Aorta (tissue), 5 donors: ENCODE measurements at regions not wholly inside any gene's neighbourhood (a gene's known extent, or its start where the extent isn't known, plus 50 kb on each side); places are given as distances from the start of the nearest gene placed in this dataset.

Experiments used
- ATAC-seq: fragments of 200-7000 bp; cut with Tn5 transposase; one replicate; pipeline ENCODE4 v1.9.1; 2022; ENCODE audit warnings: moderate library complexity; ENCODE audit not compliant: low FRiP score
- DNase-seq, 2 donors: peaks; one replicate each; pipeline ENCODE4 v3.0.0-alpha.2; 2020
- H3K27ac ChIP-seq, 2 donors: one replicate each; pipeline ENCODE4 v1.5.1; 2013; ENCODE audit warnings: low read length in 2 of 2, mild to moderate bottlenecking in 2 of 2, moderate library complexity in 2 of 2, control low read depth in 1 of 2, inconsistent platforms in 1 of 2, low read depth in 1 of 2
- H3K27me3 ChIP-seq, 2 donors: one replicate each; pipeline ENCODE4 v1.6.1; 2013; ENCODE audit warnings: control low read depth in 1 of 2, low read length in 1 of 2, mild to moderate bottlenecking in 1 of 2, moderate library complexity in 1 of 2; ENCODE audit not compliant: insufficient read depth in 2 of 2, control insufficient read depth in 1 of 2
- H3K36me3 ChIP-seq, 2 donors: one replicate each; pipeline ENCODE4 v1.6.1; 2013; ENCODE audit warnings: control low read depth in 1 of 2, low read length in 1 of 2, mild to moderate bottlenecking in 1 of 2; ENCODE audit not compliant: insufficient read depth in 2 of 2, control insufficient read depth in 1 of 2
- H3K4me1 ChIP-seq, 2 donors: one replicate each; pipeline ENCODE4 v1.6.1; 2013; ENCODE audit warnings: low read length in 2 of 2, control low read depth in 1 of 2, mild to moderate bottlenecking in 1 of 2, moderate library complexity in 1 of 2; ENCODE audit not compliant: insufficient read depth in 2 of 2, control insufficient read depth in 1 of 2
- H3K4me3 ChIP-seq, 2 donors: one replicate each; pipeline ENCODE4 v1.5.1; 2013; ENCODE audit warnings: low read length in 2 of 2, control low read depth in 1 of 2, mild to moderate bottlenecking in 1 of 2
- H3K9me3 ChIP-seq: one replicate; pipeline ENCODE4 v1.6.1; 2013; ENCODE audit warnings: mild to moderate bottlenecking, low read length; ENCODE audit not compliant: control insufficient read depth
- WGBS, 2 donors: extraction: QIAGEN DNeasy Blood & Tissue Kit; methylation state at CpG; one replicate each; pipeline ENCODE4 v1.1.7; 2013; 5-methylcytosine and 5-hydroxymethylcytosine counted together
- intact Hi-C, 2 donors: fragments of 100-400 bp; cut with DNase I; formaldehyde crosslinking; loops; one replicate each; pipeline versions ENCODE4 v1.14.2 to v1.15.0; 2022
- donor health status: healthy with polysubstance abuse.
- donor health status: Bipolar disorder and iron deficiency.
- donor health status: DM: no; HTN: no; CAD: no.
- donor health status: DM: no; HTN: no; CAD: no.
- donor health status: DM: yes; HTN: yes; CAD: no.

DNA sequence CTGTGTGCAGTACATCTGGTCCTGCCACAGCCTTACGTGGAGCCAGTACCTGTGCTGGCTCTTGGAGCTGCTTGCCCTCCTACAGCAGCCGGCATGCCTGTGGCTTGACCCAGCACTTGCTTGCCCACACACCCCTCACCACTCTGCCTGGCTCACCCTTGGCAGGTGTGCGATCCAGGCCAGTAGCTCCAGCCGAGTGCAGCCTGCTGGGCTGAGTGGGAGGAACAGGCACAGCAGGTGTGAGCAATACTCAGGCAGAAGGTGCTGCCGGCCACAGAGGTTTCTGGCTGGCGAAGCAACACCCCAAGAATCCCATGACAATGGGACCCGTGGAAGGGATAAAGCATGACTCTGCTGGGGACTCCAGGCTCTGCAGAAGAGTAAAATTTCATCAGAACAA lies 173.5 kb upstream of the ADCY1 start:
- H3K9me3 ChIP-seq: peaks cover 2% of the 10 kb centered on the region
- no peak for DNase-seq
- no peak for ATAC-seq
- no peak overlapping the region for H3K4me3 ChIP-seq
- no peak overlapping the region for H3K27ac ChIP-seq
- 85 to 86% methylated on average over 7 of the region's 7 CpGs for WGBS, 2 donors
- intact Hi-C loops: no loop called here
- no peaks in the 10 kb centered on the region for H3K4me1 ChIP-seq
- no peaks in the 10 kb centered on the region for H3K27me3 ChIP-seq
- no peaks in the 10 kb centered on the region for H3K36me3 ChIP-seq

DNA sequence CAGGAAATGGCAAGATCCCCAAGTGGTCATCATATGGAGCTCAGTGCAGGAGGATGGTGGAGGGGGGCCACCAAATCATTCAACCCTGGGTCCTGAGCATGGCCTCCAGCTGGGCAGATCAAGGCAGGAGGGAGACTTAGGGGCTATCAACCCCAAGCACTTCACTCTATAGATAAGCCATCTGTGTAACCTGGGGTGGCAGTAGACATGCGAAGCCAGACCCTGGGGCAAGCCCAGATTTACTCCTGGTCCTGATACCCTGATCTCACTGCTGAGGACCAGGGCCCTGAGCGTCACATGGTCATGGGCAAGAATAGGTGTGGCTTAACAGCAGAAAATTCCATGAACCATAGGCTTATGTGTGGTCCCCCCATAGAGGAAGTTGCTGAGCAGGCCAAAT lies 173.0 kb upstream of the ADCY1 start:
- H3K4me3 ChIP-seq: no peak overlapping the region
- H3K9me3 ChIP-seq: peaks cover 2% of the 10 kb centered on the region
- no peaks in the 10 kb centered on the region for H3K36me3 ChIP-seq
- WGBS, 2 donors: 88 to 92% methylated on average over 2 of the region's 2 CpGs
- DNase-seq (no peak), ATAC-seq (no peak)
- intact Hi-C loops: no loop called here
- H3K27me3 ChIP-seq: no peaks in the 10 kb centered on the region
- no peak overlapping the region for H3K27ac ChIP-seq
- no peaks in the 10 kb centered on the region for H3K4me1 ChIP-seq

DNA sequence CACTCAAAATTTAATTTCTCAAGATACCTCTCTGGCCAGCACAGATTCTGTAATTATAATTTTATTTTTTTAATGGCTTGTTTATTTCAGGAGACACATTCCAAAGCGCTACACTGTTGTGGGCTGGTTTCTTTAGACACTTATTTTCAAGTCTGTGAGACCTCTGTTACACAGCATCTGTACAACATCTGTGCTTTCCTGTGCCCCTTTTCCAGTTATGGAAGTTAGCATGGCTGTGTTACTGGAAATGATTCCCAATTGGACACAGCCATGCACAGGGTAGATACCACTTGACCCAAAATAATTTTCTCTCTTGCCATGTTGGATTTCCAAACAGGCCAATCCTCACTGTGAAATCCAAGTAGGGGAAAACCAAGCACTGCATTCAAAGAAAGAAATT lies 172.3 kb upstream of the ADCY1 start:
- Histone ChIP-seq H3K9me3 (peaks cover 2% of the 10 kb centered on the region), H3K4me3 (no peak overlapping the region), H3K36me3 (no peaks in the 10 kb centered on the region), H3K27ac (no peak overlapping the region), H3K27me3 (no peaks in the 10 kb centered on the region), H3K4me1 (no peaks in the 10 kb centered on the region)
- intact Hi-C loops: no loop called here
- ATAC-seq: no peak
- DNase-seq: no peak
- WGBS, 2 donors: 83 to 85% methylated on average over 1 of the region's 1 CpG

DNA sequence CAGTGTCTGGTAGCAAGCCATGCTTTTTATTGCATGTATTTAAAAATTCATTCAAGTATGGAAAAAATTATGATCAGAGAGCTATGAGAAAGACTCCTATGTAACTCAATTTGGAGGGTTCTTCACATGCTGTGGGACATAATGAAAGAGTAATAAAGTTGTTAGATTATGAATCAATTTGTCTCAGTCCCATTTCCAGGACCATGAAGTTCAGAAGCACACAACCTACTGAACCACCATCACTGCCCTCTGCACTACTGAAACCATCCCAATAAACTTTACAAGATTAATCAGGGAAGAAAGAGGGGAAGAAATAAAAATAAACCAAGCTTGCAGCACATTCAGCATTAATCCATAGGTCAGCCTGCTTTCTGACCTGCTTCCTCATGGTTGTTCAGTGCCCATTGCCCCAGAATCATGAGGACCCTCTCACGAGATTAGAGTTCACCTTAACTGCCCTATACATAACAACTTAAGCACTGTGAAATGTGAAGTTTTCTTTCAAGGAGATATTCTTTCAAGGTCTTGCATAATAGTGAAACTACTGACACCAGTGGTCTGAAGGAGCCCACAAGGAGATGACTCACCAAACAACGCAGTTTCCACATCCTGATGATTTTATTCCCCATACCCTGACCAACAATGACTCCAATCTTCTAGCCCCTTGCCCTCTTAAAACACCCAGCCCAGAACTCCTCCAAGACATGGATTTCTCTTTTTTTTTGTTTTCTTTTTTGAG lies 171.5 kb upstream of the ADCY1 start:
- Histone ChIP-seq H3K27me3 (no peaks in the 10 kb centered on the region), H3K4me1 (no peaks in the 10 kb centered on the region), H3K4me3 (no peak overlapping the region), H3K9me3 (peaks cover 2% of the 10 kb centered on the region), H3K36me3 (no peaks in the 10 kb centered on the region), H3K27ac (no peak overlapping the region)
- 66 to 76% methylated on average over 2 of the region's 2 CpGs for WGBS, 2 donors
- DNase-seq: no peak
- intact Hi-C loops: no loop called here
- no peak for ATAC-seq

DNA sequence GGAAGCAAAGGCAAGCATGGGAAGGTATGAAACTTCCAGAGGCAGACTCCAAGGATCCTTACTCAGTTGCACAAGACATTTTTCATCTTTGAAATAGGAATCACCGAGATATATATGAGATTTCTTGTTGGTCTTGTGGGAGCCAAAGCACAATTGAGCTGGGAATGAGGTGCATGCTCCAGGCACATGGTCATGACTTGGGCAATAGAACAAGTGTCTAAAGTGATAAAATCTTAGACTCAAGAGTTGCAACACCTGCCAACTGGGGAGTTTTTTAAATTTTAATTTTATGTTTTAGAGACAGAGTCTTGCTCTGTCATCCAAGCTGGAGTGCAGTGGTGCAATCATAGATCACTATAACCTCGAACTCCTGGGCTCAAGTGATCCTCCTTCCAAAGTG lies 169.5 kb upstream of the ADCY1 start:
- intact Hi-C loops: no loop called here
- no peaks in the 10 kb centered on the region for H3K27me3 ChIP-seq
- DNase-seq (no peak), ATAC-seq (no peak)
- 67 to 78% methylated on average over 2 of the region's 2 CpGs for WGBS, 2 donors
- no peaks in the 10 kb centered on the region for H3K36me3 ChIP-seq
- H3K4me1 ChIP-seq: no peaks in the 10 kb centered on the region
- no peak overlapping the region for H3K27ac ChIP-seq
- peaks cover 2% of the 10 kb centered on the region for H3K9me3 ChIP-seq
- no peak overlapping the region for H3K4me3 ChIP-seq

DNA sequence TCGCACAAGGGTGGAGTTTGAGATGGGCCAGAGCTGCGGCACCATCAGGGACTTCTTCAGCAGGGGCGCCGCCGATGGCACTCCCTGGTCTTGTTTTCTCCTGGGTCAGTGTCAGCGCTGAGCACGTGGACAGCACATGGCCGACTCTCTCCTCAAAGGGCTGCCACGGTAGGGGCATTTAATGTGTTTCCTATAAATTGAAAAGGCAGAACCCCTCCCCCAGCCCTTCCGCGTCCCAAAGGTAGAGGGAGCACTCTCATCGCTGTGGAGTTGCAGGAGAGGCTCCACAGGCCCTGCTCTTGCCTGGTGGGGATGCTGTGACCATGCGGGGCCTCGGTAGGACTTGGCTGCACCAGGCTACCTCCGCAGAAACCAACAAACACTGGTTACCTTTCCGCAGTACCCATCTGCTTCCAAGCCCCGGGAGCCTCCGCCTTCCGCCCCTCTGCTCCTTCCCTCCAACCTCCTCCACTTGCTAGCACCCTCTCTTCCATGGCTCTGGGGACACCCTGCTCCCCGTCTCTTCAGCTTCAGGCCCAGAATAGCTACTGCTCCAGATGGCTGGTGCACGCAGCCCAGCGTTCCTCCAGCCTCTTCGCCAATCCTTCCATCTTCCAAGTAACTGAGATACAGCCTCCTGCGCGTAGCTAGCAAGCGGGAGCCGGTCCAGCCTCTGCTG lies 166.3 kb upstream of the ADCY1 start:
- H3K27ac ChIP-seq: no peak overlapping the region
- intact Hi-C loops: no loop called here
- 80% methylated on average over 27 of the region's 27 CpGs for WGBS, 2 donors

DNA sequence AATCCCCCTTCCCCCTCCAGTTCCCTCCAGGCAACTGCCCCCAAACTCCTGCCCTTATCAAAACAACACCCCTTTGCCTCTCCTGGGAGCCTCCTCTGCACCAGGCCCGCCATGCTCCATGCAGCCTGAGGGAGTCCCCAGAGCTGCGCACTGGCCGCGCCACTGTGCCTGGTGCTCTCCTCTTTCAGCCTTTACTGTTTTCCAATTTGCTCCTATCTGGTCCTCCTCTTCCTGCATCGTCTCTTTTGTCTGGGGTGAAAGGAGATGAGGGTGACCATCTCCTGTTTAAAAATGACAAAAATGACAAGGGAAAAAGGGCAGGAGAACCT lies 165.8 kb upstream of the ADCY1 start:
- intact Hi-C loops: no loop called here
- DNase-seq: no peak
- Histone ChIP-seq H3K9me3 (peaks cover 4% of the 10 kb centered on the region), H3K36me3 (no peaks in the 10 kb centered on the region), H3K4me3 (no peak overlapping the region), H3K27me3 (no peaks in the 10 kb centered on the region), H3K27ac (no peak overlapping the region), H3K4me1 (no peaks in the 10 kb centered on the region)
- 80 to 85% methylated on average over 5 of the region's 5 CpGs for WGBS, 2 donors
- ATAC-seq: no peak

More for the DNA sequence above, 166.3 kb upstream of the ADCY1 start:
- Histone ChIP-seq H3K27me3 (no peaks in the 10 kb centered on the region), H3K4me1 (no peaks in the 10 kb centered on the region), H3K36me3 (no peaks in the 10 kb centered on the region), H3K9me3 (peaks cover 4% of the 10 kb centered on the region), H3K4me3 (no peak overlapping the region)
- DNase-seq (no peak), ATAC-seq (no peak)

DNA sequence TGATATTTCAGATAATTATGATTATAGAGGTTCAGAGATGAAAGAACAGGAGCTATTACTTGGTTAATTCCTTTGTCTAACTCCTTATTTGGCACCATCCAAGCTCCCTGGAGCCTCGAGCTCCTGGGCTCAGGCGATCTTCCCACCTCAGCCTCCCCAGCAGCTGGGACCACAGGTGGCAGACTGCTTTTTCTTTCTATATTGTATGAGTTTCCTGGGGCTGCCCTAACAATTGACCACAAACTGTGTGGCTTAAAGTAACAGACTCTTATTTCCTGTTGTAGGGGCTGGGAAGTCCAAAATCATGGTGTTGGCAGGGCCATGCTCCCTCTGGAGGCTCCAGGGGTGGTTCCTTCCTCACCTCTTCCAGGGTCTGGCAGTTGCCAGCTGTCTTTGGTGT lies 163.3 kb upstream of the ADCY1 start:
- H3K36me3 ChIP-seq: no peaks in the 10 kb centered on the region
- H3K27me3 ChIP-seq: no peaks in the 10 kb centered on the region
- peaks cover 2% of the 10 kb centered on the region for H3K9me3 ChIP-seq
- H3K4me1 ChIP-seq: no peaks in the 10 kb centered on the region
- DNase-seq (no peak), ATAC-seq (no peak)
- no peak overlapping the region for H3K27ac ChIP-seq
- 73 to 92% methylated on average over 2 of the region's 2 CpGs for WGBS, 2 donors
- H3K4me3 ChIP-seq: no peak overlapping the region
- intact Hi-C loops: no loop called here

DNA sequence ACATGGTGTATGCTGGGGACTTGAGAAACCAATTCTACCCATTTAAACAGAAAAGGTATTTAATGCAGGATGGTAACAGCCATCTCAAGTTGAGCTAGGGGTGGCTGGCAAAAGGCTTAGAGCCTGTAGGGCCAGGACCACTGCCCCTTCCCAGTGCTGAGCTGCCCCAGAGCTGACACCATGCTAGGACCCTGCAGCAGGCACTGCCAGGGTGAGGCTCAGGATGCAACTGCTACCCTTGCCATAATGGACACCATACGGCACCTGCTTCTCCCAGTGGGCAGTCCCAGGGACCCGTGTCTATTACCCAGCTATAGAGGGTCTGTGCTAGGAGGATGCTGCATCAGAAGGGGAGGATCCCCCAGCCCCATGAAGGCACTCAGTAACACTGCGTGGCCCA lies 160.7 kb upstream of the ADCY1 start:
- Histone ChIP-seq H3K27me3 (no peaks in the 10 kb centered on the region), H3K27ac (no peak overlapping the region), H3K4me3 (no peak overlapping the region), H3K36me3 (no peaks in the 10 kb centered on the region), H3K9me3 (peaks cover 2% of the 10 kb centered on the region), H3K4me1 (no peaks in the 10 kb centered on the region)
- whole genome bisulfite sequencing, 2 donors: 83 to 86% methylated on average over 3 of the region's 3 CpGs
- intact Hi-C loops: no loop called here
- no peak for DNase-seq
- no peak for ATAC-seq
